AG09309 (cell line): ENCODE measurements at regions not wholly inside any gene's neighbourhood (a gene's known extent, or its start where the extent isn't known, plus 50 kb on each side); places are given as distances from the start of the nearest gene placed in this dataset.

Experiments used
- DNase-seq: peaks from one replicate; pipeline ENCODE4 v3.0.0-alpha.2; 2010; ENCODE audit warnings: low read depth
- H3K4me3 ChIP-seq: 2 replicates; pipeline ENCODE4 v1.5.1; 2011; ENCODE audit warnings: mild to moderate bottlenecking, low read depth, low read length, moderate library complexity; ENCODE audit not compliant: control insufficient read depth
- TF ChIP-seq, protein P1 (sequence below): IDR thresholded peaks from 2 replicates; pipeline ENCODE4 v1.5.1; 2011; ENCODE audit warnings: mild to moderate bottlenecking, low read depth, low read length, inconsistent platforms; ENCODE audit not compliant: insufficient read depth, control insufficient read depth; ENCODE audit errors: missing control alignments

DNA sequence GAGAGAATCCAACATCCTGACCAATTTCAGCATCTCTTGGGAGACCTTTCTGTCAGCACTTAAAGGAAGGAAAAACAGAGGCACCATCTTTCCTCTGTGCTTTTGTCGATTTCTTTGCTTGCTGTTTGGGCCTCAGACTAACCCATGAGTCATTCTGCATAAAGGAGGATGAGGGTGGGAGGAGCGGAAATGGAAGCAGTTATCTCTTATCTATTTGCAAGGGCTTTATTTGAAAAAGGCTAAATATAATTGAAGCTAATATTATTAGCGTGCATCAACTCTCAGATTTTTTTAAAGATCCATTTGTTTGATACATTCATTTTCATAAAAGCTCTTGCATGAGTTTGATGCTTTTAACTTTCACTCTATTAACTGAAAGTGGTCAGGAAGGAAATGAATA, 72.9 kb downstream of the ZNF622 start:
- TF ChIP-seq, protein P1, sequence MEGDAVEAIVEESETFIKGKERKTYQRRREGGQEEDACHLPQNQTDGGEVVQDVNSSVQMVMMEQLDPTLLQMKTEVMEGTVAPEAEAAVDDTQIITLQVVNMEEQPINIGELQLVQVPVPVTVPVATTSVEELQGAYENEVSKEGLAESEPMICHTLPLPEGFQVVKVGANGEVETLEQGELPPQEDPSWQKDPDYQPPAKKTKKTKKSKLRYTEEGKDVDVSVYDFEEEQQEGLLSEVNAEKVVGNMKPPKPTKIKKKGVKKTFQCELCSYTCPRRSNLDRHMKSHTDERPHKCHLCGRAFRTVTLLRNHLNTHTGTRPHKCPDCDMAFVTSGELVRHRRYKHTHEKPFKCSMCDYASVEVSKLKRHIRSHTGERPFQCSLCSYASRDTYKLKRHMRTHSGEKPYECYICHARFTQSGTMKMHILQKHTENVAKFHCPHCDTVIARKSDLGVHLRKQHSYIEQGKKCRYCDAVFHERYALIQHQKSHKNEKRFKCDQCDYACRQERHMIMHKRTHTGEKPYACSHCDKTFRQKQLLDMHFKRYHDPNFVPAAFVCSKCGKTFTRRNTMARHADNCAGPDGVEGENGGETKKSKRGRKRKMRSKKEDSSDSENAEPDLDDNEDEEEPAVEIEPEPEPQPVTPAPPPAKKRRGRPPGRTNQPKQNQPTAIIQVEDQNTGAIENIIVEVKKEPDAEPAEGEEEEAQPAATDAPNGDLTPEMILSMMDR, result no peak
- H3K4me3 ChIP-seq, result no peak overlapping the region
- no peak for DNase-seq

DNA sequence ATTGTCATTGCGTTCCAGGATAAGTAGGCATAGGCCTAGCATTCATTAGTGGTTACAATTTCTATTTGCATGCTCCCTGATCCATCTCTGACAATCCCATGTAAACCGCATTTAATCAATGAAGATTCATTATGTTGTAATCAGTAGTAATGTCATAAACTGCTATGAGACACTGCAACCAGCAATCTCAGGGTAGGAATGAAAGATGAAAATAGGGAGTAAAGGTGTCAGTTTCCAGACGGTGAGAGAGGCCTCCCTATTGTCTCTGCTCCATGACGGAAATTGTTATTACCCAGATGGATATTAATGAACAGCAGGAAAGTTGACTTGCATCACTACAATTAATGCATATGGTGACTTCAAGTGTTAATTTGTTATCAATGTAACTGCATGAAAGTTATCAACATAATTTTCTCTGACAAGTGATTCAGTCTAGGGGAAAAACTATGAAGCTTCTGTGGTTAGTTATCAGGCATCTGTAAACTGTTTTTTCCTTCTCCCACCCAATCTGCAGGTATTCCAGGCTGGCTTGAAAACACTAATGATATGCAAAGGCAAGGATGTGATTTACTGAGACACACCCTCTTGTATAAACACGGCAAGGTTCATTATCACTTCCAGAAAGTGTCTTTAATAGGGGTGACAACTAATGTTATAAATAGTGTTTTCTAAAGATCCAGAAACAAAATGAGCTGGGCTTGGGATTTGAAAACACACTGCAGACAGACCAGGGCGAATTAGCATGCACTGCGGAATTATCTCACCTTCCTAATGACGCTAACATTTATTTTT, 73.5 kb downstream of the ZNF622 start:
- DNase-seq, result no peak
- H3K4me3 ChIP-seq, result no peak overlapping the region

DNA sequence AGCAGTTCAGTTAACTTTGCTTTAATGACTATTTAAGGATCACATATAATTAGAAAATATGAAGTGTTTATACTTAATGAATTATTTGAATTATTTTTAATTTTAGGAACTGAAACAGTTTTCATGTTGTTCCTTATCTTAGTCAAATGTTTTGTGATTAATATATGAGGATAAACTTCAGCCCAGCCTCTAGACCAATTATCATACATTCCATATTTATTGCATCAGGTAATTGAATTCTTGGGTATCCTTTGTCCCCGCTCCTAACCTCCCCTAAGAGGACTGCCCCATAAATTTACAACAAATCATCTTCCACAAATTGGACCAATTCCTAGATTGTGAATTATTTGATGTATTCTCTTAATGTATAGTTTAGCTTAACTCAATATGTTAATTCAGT, 74.8 kb downstream of the ZNF622 start:
- no peak for DNase-seq
- no peak overlapping the region for H3K4me3 ChIP-seq
- TF ChIP-seq, protein P1, result no peak

More for the DNA sequence above, 73.5 kb downstream of the ZNF622 start:
- TF ChIP-seq, protein P1, result no peak

DNA sequence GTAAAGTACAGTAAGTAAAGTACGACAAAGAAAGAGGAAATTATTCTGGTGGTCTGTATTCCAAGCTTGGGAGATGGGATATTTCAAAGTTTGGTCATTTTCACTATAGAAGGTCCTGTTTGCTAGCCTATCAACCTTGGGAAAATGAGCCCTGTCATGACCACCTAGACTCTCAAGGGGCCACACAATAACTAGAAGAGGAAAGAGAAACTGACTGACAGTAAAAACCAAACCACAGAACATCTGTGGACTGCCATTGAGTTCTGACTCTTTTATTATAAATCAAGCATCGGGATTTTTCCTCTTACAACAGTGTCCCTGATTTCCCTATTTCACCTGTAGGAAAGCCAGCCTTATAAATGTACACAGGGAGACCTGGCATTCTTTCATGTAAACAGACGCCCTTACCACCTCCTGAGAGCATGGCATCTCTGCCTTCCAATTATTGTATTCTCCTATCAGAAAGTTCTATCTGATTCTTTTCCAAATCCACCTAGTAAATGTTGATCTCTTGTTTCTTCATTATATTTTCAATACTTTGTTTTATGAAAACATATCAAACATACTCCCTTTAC, 80.0 kb downstream of the ZNF622 start:
- no peak overlapping the region for H3K4me3 ChIP-seq
- TF ChIP-seq, protein P1, result no peak
- no peak for DNase-seq

DNA sequence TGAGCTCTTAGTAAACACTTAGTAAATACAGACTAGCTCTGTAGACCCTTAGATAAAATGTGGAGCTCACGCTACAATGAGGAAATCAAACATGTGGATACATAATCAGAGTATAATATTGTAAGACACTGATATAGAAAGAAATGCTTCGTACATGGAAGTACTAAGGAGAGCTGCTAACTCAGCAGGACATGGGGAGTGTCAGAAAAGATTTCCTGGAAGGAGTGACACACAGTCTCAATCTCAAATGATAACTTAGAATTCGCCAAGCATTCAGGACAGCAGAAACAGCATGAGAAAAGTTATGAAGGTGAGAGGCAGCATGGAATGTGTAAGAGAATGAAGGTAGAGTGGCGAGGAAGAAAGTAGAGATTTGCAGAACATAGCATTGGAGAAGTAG, 80.8 kb downstream of the ZNF622 start:
- TF ChIP-seq, protein P1, result no peak
- H3K4me3 ChIP-seq, result no peak overlapping the region

DNA sequence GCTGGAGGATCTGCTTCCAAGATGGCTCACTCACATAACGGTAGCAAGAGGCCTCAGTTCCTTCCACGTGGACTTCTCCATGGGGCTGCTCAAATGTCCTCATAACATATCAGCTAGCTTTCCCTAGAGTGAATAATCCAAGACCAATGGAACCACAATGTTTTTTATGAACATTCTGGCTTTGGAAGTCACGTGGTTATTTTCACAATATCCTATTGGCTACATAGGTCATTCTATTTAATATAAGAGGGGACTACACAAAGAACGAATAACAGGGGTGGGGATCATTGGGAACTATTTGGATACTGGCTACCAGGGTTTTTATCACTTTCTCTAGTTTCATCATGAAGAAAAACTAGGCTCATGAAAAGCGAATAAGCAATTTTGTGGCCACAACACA, 81.4 kb downstream of the ZNF622 start:
- no peak for DNase-seq
- TF ChIP-seq, protein P1, result no peak
- H3K4me3 ChIP-seq, result no peak overlapping the region

More for the DNA sequence above, 80.8 kb downstream of the ZNF622 start:
- DNase-seq, result no peak
